ENCODE measurements at regions not wholly inside any gene's neighbourhood (a gene's known extent, or its start where the extent isn't known, plus 50 kb on each side); places are given as distances from the start of the nearest gene placed in this dataset.
A peak's percentile ranks its signal among the peaks of the same experiment; 100 is the strongest.

DNA sequence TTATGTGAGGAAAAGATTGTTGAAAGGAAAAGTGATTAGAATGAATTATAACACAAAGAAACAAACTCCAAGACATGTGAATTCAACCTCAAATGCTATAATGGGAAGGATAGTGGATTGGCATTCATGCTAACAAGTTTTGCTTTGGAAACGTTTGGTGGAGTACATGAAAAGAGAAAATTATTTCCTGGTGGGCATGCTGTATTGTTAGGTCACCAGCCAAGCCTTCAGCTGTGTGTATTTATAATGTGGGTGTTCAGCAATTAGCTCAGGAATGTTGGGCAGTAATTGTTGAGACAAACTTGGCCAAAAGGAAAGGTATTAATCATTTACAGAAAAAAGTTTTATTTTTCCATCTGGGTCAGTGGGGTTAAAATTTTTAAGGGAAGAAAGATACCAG lies 198.9 kb upstream of the ARSJ start:
- Histone ChIP-seq H3K4me3 (replicated peaks in 1 of 4; ENCODE audit: control extremely low read depth in 1 of 4, insufficient read depth in 1 of 4, low read depth in 3 of 4, low read length in 4 of 4) (no peak overlapping the region), H3K27ac (ENCODE audit: insufficient read depth, low read length) (no peak overlapping the region), H3K4me2 (ENCODE audit: extremely low read depth, insufficient read depth, low read length) (no peak overlapping the region), H3K9ac (ENCODE audit: insufficient read depth, low read length) (no peak overlapping the region), H3K4me1 (ENCODE audit: control insufficient read depth, extremely low read depth, insufficient read depth, low read length) (peaks cover 4% of the 10 kb centered on the region), H3K36me3 (ENCODE audit: control insufficient read depth, insufficient read depth, low read length) (no peaks in the 10 kb centered on the region), H2AFZ (ENCODE audit: low read length) (no peak overlapping the region), H3K9me3 (ENCODE audit: control insufficient read depth, insufficient read depth, low read depth, low read length) (no peaks in the 10 kb centered on the region), H4K20me1 (ENCODE audit: control insufficient read depth, extremely low read depth, insufficient read depth, low read length) (no peaks in the 10 kb centered on the region), H3K27me3 (ENCODE audit: control insufficient read depth, insufficient read depth, low read length) (no peaks in the 10 kb centered on the region), H3K79me2 (ENCODE audit: control insufficient read depth, insufficient read depth, low read length) (no peaks in the 10 kb centered on the region)
- TF ChIP-seq EZH2 (IDR thresholded peaks at IDR 0.05; ENCODE audit: low read length, missing control alignments): no peak
- TF ChIP-seq, protein P1, sequence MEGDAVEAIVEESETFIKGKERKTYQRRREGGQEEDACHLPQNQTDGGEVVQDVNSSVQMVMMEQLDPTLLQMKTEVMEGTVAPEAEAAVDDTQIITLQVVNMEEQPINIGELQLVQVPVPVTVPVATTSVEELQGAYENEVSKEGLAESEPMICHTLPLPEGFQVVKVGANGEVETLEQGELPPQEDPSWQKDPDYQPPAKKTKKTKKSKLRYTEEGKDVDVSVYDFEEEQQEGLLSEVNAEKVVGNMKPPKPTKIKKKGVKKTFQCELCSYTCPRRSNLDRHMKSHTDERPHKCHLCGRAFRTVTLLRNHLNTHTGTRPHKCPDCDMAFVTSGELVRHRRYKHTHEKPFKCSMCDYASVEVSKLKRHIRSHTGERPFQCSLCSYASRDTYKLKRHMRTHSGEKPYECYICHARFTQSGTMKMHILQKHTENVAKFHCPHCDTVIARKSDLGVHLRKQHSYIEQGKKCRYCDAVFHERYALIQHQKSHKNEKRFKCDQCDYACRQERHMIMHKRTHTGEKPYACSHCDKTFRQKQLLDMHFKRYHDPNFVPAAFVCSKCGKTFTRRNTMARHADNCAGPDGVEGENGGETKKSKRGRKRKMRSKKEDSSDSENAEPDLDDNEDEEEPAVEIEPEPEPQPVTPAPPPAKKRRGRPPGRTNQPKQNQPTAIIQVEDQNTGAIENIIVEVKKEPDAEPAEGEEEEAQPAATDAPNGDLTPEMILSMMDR (conservative IDR thresholded peaks at IDR 0.05 in 1 of 2, IDR thresholded peaks at IDR 0.05 in 1 of 2; ENCODE audit: low read depth in 1 of 2, low read length in 2 of 2): no peak
- DNase-seq (ENCODE audit: low read depth in 2 of 2): peak in 1 of 2 donors; percentile 39

DNA sequence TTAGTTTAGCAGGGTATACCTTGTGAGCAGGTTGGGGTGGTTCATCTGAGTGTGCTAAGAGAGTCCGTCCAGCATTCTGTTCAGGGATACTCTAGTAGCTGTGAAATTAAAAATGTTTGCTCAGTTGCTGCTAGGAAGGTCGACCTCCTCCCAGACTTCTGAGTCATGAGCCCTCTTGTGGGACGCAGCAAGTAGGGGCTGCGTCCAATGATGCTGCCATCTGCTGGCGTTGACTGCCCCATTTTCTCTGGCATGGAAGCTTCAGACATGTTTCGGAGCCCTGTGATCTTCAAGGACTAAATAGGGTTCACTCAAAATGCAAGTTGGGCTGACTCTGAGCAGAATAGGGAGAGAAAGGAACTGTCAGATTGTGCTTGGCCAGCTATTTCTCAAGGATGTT lies 201.0 kb upstream of the ARSJ start:
- H3K9me3 ChIP-seq (ENCODE audit: control insufficient read depth, insufficient read depth, low read depth, low read length): no peaks in the 10 kb centered on the region
- H3K9ac ChIP-seq (ENCODE audit: insufficient read depth, low read length): no peak overlapping the region
- H2AFZ ChIP-seq (ENCODE audit: low read length): peak overlapping the region; percentile 66
- no peak overlapping the region for H3K4me3 ChIP-seq (replicated peaks in 1 of 4; ENCODE audit: control extremely low read depth in 1 of 4, insufficient read depth in 1 of 4, low read depth in 3 of 4, low read length in 4 of 4)
- no peaks in the 10 kb centered on the region for H3K79me2 ChIP-seq (ENCODE audit: control insufficient read depth, insufficient read depth, low read length)
- no peak overlapping the region for H3K27ac ChIP-seq (ENCODE audit: insufficient read depth, low read length)
- H3K4me2 ChIP-seq (ENCODE audit: extremely low read depth, insufficient read depth, low read length): peak overlapping the region; percentile 71
- TF ChIP-seq, protein P1 (conservative IDR thresholded peaks at IDR 0.05 in 1 of 2, IDR thresholded peaks at IDR 0.05 in 1 of 2; ENCODE audit: low read depth in 1 of 2, low read length in 2 of 2): peak; percentile 77 to 82
- no peak for TF ChIP-seq EZH2 (IDR thresholded peaks at IDR 0.05; ENCODE audit: low read length, missing control alignments)
- no peaks in the 10 kb centered on the region for H3K36me3 ChIP-seq (ENCODE audit: control insufficient read depth, insufficient read depth, low read length)
- DNase-seq (ENCODE audit: low read depth in 2 of 2): peak; percentile 85 to 88
- H4K20me1 ChIP-seq (ENCODE audit: control insufficient read depth, extremely low read depth, insufficient read depth, low read length): no peaks in the 10 kb centered on the region
- H3K4me1 ChIP-seq (ENCODE audit: control insufficient read depth, extremely low read depth, insufficient read depth, low read length): peaks cover 4% of the 10 kb centered on the region
- no peaks in the 10 kb centered on the region for H3K27me3 ChIP-seq (ENCODE audit: control insufficient read depth, insufficient read depth, low read length)

DNA sequence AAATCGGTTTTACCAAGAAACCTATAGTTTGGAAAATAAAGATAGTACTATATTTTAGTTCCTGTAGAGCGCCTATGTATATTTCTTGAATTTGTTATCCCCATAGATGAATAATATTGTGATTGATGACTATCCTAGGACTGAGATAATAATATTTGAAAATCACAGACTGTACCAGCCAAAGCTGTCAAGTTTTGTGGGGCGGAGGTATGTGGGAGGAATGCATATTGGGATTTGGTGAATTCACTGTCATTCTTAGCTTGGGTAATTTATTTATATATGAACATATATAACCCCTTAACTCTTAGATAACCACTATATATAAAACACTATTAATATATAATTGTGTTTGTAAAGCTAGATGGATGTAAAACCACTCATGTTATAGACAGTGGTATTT lies 205.5 kb upstream of the ARSJ start:
- no peaks in the 10 kb centered on the region for H3K79me2 ChIP-seq (ENCODE audit: control insufficient read depth, insufficient read depth, low read length)
- TF ChIP-seq EZH2 (IDR thresholded peaks at IDR 0.05; ENCODE audit: low read length, missing control alignments): no peak
- TF ChIP-seq, protein P1 (conservative IDR thresholded peaks at IDR 0.05 in 1 of 2, IDR thresholded peaks at IDR 0.05 in 1 of 2; ENCODE audit: low read depth in 1 of 2, low read length in 2 of 2): no peak
- no peaks in the 10 kb centered on the region for H3K36me3 ChIP-seq (ENCODE audit: control insufficient read depth, insufficient read depth, low read length)
- H3K4me1 ChIP-seq (ENCODE audit: control insufficient read depth, extremely low read depth, insufficient read depth, low read length): peaks cover 4% of the 10 kb centered on the region
- H3K27me3 ChIP-seq (ENCODE audit: control insufficient read depth, insufficient read depth, low read length): no peaks in the 10 kb centered on the region
- no peak overlapping the region for H2AFZ ChIP-seq (ENCODE audit: low read length)
- H3K4me3 ChIP-seq (replicated peaks in 1 of 4; ENCODE audit: control extremely low read depth in 1 of 4, insufficient read depth in 1 of 4, low read depth in 3 of 4, low read length in 4 of 4): no peak overlapping the region
- H4K20me1 ChIP-seq (ENCODE audit: control insufficient read depth, extremely low read depth, insufficient read depth, low read length): no peaks in the 10 kb centered on the region
- DNase-seq (ENCODE audit: low read depth in 2 of 2): no peak
- no peak overlapping the region for H3K27ac ChIP-seq (ENCODE audit: insufficient read depth, low read length)
- no peak overlapping the region for H3K9ac ChIP-seq (ENCODE audit: insufficient read depth, low read length)
- no peak overlapping the region for H3K4me2 ChIP-seq (ENCODE audit: extremely low read depth, insufficient read depth, low read length)
- no peaks in the 10 kb centered on the region for H3K9me3 ChIP-seq (ENCODE audit: control insufficient read depth, insufficient read depth, low read depth, low read length)

All from fibroblast of lung (primary cell).